Ishikawa (cell line): ENCODE measurements at regions not wholly inside any gene's neighbourhood (a gene's known extent, or its start where the extent isn't known, plus 50 kb on each side); places are given as distances from the start of the nearest gene placed in this dataset.

ENCODE experiments used
- CEBPB ChIP-seq: IDR thresholded peaks from 2 replicates; pipeline ENCODE4 v1.6.1; 2012
- CREB1 ChIP-seq: IDR thresholded peaks from 2 replicates; pipeline ENCODE4 v1.6.1; 2012; ENCODE audit warnings: low read depth
- EGR1 ChIP-seq: IDR thresholded peaks from 2 replicates; pipeline ENCODE4 v1.6.1; 2012
- EP300 ChIP-seq: IDR thresholded peaks from 2 replicates; pipeline ENCODE4 v1.6.1; 2012; ENCODE audit warnings: borderline replicate concordance
- FOXM1 ChIP-seq: IDR thresholded peaks from 2 replicates; pipeline ENCODE4 v1.6.1; 2012; ENCODE audit warnings: low read depth, borderline replicate concordance
- MAX ChIP-seq: IDR thresholded peaks from 2 replicates; pipeline ENCODE4 v1.6.1; 2012
- NFIC ChIP-seq: IDR thresholded peaks from 2 replicates; pipeline ENCODE4 v1.6.1; 2012
- RAD21 ChIP-seq: IDR thresholded peaks from 2 replicates; pipeline ENCODE4 v1.6.1; 2012; ENCODE audit warnings: low read depth
- REST ChIP-seq: IDR thresholded peaks from 2 replicates; pipeline ENCODE4 v1.6.1; 2012; ENCODE audit warnings: low read depth, mild to moderate bottlenecking
- TAF1 ChIP-seq: IDR thresholded peaks from 2 replicates; pipeline ENCODE4 v1.6.1; 2012; ENCODE audit warnings: low read depth, mild to moderate bottlenecking
- TCF12 ChIP-seq: IDR thresholded peaks from 2 replicates; pipeline ENCODE4 v1.6.1; 2012; ENCODE audit warnings: low read depth
- TEAD4 ChIP-seq: IDR thresholded peaks from 2 replicates; pipeline ENCODE4 v1.6.1; 2012
- USF1 ChIP-seq: IDR thresholded peaks from 2 replicates; pipeline ENCODE4 v1.6.1; 2012
- YY1 ChIP-seq: IDR thresholded peaks from 2 replicates; pipeline ENCODE4 v1.6.1; 2012; ENCODE audit warnings: low read depth
- ZBTB7A ChIP-seq: IDR thresholded peaks from 2 replicates; pipeline ENCODE4 v1.6.1; 2012; ENCODE audit warnings: low read depth

GRCh38 chr12:89966495-89967240, 258.0 kb upstream of the ATP2B1 start:
- TF ChIP-seq CEBPB (no peak), CREB1 (no peak), YY1 (no peak)

GRCh38 chr12:89965993-89966392, 257.4 kb upstream of the ATP2B1 start:
- TF ChIP-seq EGR1 (no peak), TAF1 (no peak), YY1 (no peak), ZBTB7A (no peak), RAD21 (no peak), TCF12 (no peak)

GRCh38 chr12:89962648-89963047, 254.0 kb upstream of the ATP2B1 start:
- TF ChIP-seq RAD21, result peak; percentile 9; the same call in 1 of the 2 replicates
- no peak for TF ChIP-seq CREB1
- TF ChIP-seq EP300, result peak; percentile 24; the same call in 1 of the 2 replicates
- TF ChIP-seq TCF12, result 0 out of 2 replicates have a peak, but pooled peaks have one; percentile 34
- TF ChIP-seq TAF1, result no peak
- TF ChIP-seq TEAD4, result no peak
- TF ChIP-seq MAX, result no peak
- no peak for TF ChIP-seq ZBTB7A
- no peak for TF ChIP-seq YY1
- no peak for TF ChIP-seq REST
- TF ChIP-seq CEBPB, result no peak
- TF ChIP-seq FOXM1, result peak; percentile 26; the same call in 1 of the 2 replicates
- no peak for TF ChIP-seq USF1
- TF ChIP-seq NFIC, result peak; percentile 38; the same call in 1 of the 2 replicates

GRCh38 chr12:89960607-89961394, 252.2 kb upstream of the ATP2B1 start:
- no peak for TF ChIP-seq TAF1
- no peak for TF ChIP-seq TEAD4
- no peak for TF ChIP-seq EGR1
- TF ChIP-seq USF1, result no peak
- TF ChIP-seq EP300, result no peak
- TF ChIP-seq FOXM1, result no peak
- no peak for TF ChIP-seq YY1
- TF ChIP-seq MAX, result no peak
- TF ChIP-seq TCF12, result no peak
- TF ChIP-seq ZBTB7A, result no peak
- no peak for TF ChIP-seq CREB1
- TF ChIP-seq NFIC, result no peak

GRCh38 chr12:89960011-89960507, 251.4 kb upstream of the ATP2B1 start:
- TF ChIP-seq EP300 (no peak), TAF1 (no peak), CREB1 (no peak), ZBTB7A (no peak), YY1 (no peak), NFIC (no peak), EGR1 (no peak), RAD21 (no peak), TCF12 (no peak)

GRCh38 chr12:89959179-89959578, 250.5 kb upstream of the ATP2B1 start:
- no peak for TF ChIP-seq ZBTB7A

GRCh38 chr12:89954259-89954658, 245.6 kb upstream of the ATP2B1 start:
- TF ChIP-seq REST, result no peak
